ENCODE measurements at regions not wholly inside any gene's neighbourhood (a gene's known extent, or its start where the extent isn't known, plus 50 kb on each side); places are given as distances from the start of the nearest gene placed in this dataset.

- Mint-ChIP-seq H3K4me3 (no peak overlapping the region), H3K27me3 (peaks cover 3% of the 10 kb centered on the region), H3K4me1 (ENCODE audit: low read depth) (peaks cover under 1% of the 10 kb centered on the region), H3K27ac (no peak overlapping the region), H3K36me3 (no peaks in the 10 kb centered on the region), H3K9me3 (ENCODE audit: low read depth) (no peaks in the 10 kb centered on the region)
Observed at GRCh38 chr16:55242667-55243066, 81.3 kb upstream of the IRX6 start.

DNA sequence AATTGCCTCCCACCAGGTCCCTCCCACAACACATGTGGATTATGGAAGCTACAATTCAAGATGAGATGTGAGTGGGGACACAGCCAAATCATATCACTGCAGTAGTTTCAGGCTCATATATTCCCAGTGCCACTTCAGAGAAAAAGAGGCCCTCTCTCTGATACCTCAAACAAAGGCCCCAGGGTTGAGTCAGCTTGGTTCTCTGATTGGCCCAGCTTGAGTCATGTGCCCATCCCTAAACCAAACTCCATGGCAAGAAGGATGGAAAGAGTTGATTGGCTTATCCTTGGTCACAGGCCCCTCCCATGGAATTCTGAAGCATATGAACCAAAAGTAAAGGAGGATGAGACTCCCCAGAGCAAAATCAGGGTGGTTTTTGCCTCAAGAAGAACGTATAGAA, 75.9 kb upstream of the IRX6 start:
- peaks cover 6% of the 10 kb centered on the region for H3K4me1 Mint-ChIP-seq (ENCODE audit: low read depth)
- no peaks in the 10 kb centered on the region for H3K9me3 Mint-ChIP-seq (ENCODE audit: low read depth)
- H3K4me3 Mint-ChIP-seq, result no peak overlapping the region
- no peaks in the 10 kb centered on the region for H3K36me3 Mint-ChIP-seq
- H3K27ac Mint-ChIP-seq, result no peak overlapping the region
- peaks cover 8% of the 10 kb centered on the region for H3K27me3 Mint-ChIP-seq

GRCh38 chr16:55248494-55248893, 75.5 kb upstream of the IRX6 start:
- Mint-ChIP-seq H3K27me3 (peaks cover 8% of the 10 kb centered on the region), H3K27ac (no peak overlapping the region), H3K36me3 (no peaks in the 10 kb centered on the region)

GRCh38 chr16:55249361-55249760, 74.6 kb upstream of the IRX6 start:
- Mint-ChIP-seq H3K36me3 (no peaks in the 10 kb centered on the region), H3K27me3 (peaks cover 8% of the 10 kb centered on the region), H3K4me3 (no peak overlapping the region), H3K4me1 (ENCODE audit: low read depth) (peaks cover 6% of the 10 kb centered on the region), H3K9me3 (ENCODE audit: low read depth) (peaks cover 7% of the 10 kb centered on the region), H3K27ac (no peak overlapping the region)

More at GRCh38 chr16:55248494-55248893, 75.5 kb upstream of the IRX6 start:
- H3K9me3 Mint-ChIP-seq (ENCODE audit: low read depth), result peaks cover under 1% of the 10 kb centered on the region
- no peak overlapping the region for H3K4me3 Mint-ChIP-seq
- H3K4me1 Mint-ChIP-seq (ENCODE audit: low read depth), result peaks cover 6% of the 10 kb centered on the region

GRCh38 chr16:55249936-55250335, 74.1 kb upstream of the IRX6 start:
- no peak overlapping the region for H3K27ac Mint-ChIP-seq
- H3K36me3 Mint-ChIP-seq, result no peaks in the 10 kb centered on the region
- peaks cover 8% of the 10 kb centered on the region for H3K27me3 Mint-ChIP-seq
- peaks cover 11% of the 10 kb centered on the region for H3K9me3 Mint-ChIP-seq (ENCODE audit: low read depth)
- peaks cover 6% of the 10 kb centered on the region for H3K4me1 Mint-ChIP-seq (ENCODE audit: low read depth)
- no peak overlapping the region for H3K4me3 Mint-ChIP-seq

GRCh38 chr16:55250701-55251100, 73.3 kb upstream of the IRX6 start:
- Mint-ChIP-seq H3K4me3 (no peak overlapping the region), H3K27ac (no peak overlapping the region), H3K36me3 (no peaks in the 10 kb centered on the region), H3K4me1 (ENCODE audit: low read depth) (peaks cover 6% of the 10 kb centered on the region), H3K9me3 (ENCODE audit: low read depth) (peaks cover 11% of the 10 kb centered on the region), H3K27me3 (peaks cover 8% of the 10 kb centered on the region)

DNA sequence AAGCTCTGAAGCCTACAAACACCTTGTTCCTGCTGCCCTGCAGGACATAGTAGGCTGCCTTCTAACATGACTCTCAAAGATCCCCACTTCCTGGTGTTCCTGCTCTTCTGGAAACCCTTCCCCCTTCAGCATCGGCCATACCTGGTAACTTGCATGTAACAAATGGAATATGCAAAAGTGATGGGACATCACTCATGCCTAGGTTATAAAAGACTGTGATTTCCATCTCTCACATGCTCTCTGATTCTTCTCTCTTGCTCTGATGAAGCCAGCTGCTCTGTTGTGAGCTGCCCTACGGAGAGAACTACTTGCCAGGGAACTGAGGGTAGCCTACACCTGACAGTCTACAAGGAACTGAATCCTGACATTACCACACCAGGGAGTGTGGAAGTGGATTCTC, 72.9 kb upstream of the IRX6 start:
- peaks cover 8% of the 10 kb centered on the region for H3K27me3 Mint-ChIP-seq
- peaks cover 11% of the 10 kb centered on the region for H3K9me3 Mint-ChIP-seq (ENCODE audit: low read depth)
- peaks cover 6% of the 10 kb centered on the region for H3K4me1 Mint-ChIP-seq (ENCODE audit: low read depth)
- no peak overlapping the region for H3K27ac Mint-ChIP-seq
- H3K4me3 Mint-ChIP-seq, result no peak overlapping the region
- no peaks in the 10 kb centered on the region for H3K36me3 Mint-ChIP-seq

DNA sequence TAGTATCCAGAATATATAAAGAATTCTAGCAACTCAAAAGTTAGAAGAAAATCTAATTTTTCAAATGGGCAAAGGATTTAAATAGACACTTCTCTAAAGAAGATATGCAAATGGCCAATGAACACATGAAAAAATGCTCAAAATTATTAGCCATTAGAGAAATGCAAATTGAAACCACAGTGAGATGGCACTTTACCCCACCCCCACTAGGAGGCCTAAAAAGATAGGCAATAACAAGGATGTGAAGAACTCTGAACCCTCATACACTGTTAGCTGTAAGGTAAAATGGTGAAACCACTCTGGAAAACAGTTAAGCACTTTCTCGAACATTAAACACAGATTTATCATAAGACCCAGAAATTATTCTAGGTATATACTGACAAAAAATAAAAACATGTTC, 71.4 kb upstream of the IRX6 start:
- Mint-ChIP-seq H3K27ac (no peak overlapping the region), H3K4me1 (ENCODE audit: low read depth) (peaks cover 6% of the 10 kb centered on the region), H3K9me3 (ENCODE audit: low read depth) (peaks cover 11% of the 10 kb centered on the region), H3K36me3 (no peaks in the 10 kb centered on the region), H3K27me3 (peaks cover 16% of the 10 kb centered on the region), H3K4me3 (no peak overlapping the region)

GRCh38 chr16:55253987-55254386, 70.0 kb upstream of the IRX6 start:
- Mint-ChIP-seq H3K27me3 (peaks cover 16% of the 10 kb centered on the region), H3K36me3 (no peaks in the 10 kb centered on the region), H3K27ac (no peak overlapping the region), H3K4me3 (no peak overlapping the region), H3K9me3 (ENCODE audit: low read depth) (peaks cover 11% of the 10 kb centered on the region), H3K4me1 (ENCODE audit: low read depth) (no peaks in the 10 kb centered on the region)

DNA sequence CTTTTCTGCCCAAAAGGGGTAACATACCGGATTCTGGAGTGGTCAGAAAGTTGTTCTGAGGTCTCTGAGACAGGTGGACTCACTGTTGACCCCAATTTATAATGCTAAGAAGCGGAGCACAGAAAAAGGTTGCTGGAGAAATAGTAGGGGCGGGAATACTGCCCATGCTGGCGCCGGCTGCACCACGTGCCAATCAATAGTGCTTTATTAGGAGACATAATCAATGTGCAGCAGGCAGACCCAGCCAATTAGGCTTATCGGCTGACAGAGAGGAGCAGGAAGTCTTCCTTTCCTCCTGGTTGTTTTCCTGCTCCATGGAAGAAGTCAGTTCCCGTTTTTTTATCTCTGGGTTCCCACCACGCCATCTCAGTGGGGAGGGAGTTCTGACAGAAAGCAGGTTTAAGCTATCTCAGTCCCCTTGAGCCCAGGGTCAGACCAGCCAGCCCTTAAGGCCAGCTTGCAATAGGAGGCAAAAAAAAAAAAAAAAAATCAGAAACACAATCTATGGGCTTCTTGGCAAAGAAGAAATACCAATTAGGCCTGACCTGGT, 68.2 kb upstream of the IRX6 start:
- Mint-ChIP-seq H3K27me3 (peaks cover 14% of the 10 kb centered on the region), H3K27ac (no peak overlapping the region), H3K4me3 (no peak overlapping the region), H3K9me3 (ENCODE audit: low read depth) (peaks cover 11% of the 10 kb centered on the region), H3K36me3 (no peaks in the 10 kb centered on the region), H3K4me1 (ENCODE audit: low read depth) (no peaks in the 10 kb centered on the region)

DNA sequence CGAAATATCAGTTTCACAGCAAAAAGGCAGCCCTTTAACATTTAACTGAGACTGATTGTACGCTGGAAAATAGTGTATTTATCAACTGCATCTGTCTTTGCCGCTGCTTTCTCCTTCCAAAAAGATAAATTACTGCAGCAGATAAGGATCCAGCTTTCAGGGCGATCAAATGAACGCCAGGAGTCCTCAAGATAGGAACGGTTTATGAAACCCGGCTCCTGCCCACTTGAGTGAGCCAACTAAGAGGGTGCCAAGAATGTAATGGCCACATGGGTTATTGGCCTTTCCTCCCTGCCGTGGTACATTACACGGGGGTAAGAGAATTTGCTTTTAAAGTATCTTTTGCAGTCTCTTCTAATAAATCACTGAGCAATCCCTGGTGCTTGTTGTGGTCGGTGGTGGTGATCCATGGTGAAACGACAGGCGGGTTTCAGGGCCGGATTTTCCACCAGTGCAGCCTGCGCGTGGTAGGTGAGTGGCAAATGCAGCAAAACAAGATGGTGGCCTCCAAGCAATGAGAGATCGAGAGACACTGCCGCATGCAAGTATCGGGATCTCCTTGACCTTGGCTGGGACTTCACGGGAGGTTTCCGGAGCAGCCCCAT, 67.5 kb upstream of the IRX6 start:
- Mint-ChIP-seq H3K27me3 (peaks cover 10% of the 10 kb centered on the region), H3K4me1 (ENCODE audit: low read depth) (no peaks in the 10 kb centered on the region), H3K36me3 (no peaks in the 10 kb centered on the region), H3K4me3 (no peak overlapping the region), H3K9me3 (ENCODE audit: low read depth) (peaks cover 11% of the 10 kb centered on the region), H3K27ac (no peak overlapping the region)

DNA sequence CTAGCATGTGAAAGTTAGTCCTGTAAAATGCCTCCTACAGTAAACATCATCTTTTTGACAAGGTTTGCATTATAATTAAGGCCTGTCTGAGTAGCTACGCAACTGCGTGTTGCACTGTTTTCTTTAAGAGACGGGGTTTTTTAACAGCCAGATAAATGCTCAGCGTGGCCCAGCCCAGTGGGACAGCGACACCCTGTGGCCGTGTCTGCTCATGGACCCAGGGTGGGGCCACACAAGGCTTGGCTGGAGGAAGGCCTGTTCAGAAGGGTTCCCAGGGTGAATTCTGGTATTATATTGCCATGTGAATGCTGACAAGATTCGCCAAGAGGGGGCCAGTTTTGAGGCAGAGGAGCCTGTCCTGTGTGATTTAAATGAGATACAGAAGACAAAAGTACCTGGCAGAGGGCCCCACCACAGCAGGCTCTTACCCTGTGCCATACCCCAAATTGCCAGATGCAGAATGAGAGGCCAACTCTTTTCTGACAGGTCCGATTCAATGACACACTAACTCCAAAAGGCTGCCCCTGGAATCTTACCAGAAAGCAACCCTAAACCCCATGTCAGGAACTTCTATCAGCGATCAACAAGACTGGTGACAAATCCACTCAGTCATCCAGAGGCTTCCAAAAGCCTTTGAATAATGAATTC, 65.9 kb upstream of the IRX6 start:
- Mint-ChIP-seq H3K27ac (no peak overlapping the region), H3K36me3 (no peaks in the 10 kb centered on the region), H3K4me3 (no peak overlapping the region), H3K4me1 (ENCODE audit: low read depth) (no peaks in the 10 kb centered on the region), H3K9me3 (ENCODE audit: low read depth) (peaks cover 11% of the 10 kb centered on the region), H3K27me3 (peaks cover 8% of the 10 kb centered on the region)

DNA sequence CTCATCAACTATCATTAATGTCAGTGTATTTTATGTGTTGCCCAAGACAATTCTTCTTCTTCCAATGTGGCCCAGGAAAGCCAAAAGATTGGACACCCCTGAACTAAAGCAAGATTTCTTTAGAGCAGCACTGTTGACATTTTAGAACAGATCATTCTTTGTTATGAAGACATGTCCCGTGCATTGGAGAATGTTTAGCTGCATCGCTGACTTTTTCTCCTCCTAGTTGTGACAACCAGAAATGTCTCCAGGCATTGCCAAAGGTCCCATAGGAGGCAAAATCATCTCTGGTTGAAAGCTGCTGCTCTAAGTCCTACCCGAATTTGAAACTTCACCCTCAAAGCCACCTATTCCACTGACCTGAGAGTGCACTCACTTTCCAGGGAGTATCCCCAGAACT, 62.7 kb upstream of the IRX6 start:
- Mint-ChIP-seq H3K4me3 (no peak overlapping the region), H3K4me1 (ENCODE audit: low read depth) (no peaks in the 10 kb centered on the region), H3K36me3 (no peaks in the 10 kb centered on the region), H3K27ac (no peak overlapping the region), H3K9me3 (ENCODE audit: low read depth) (no peaks in the 10 kb centered on the region), H3K27me3 (peaks cover 6% of the 10 kb centered on the region)

DNA sequence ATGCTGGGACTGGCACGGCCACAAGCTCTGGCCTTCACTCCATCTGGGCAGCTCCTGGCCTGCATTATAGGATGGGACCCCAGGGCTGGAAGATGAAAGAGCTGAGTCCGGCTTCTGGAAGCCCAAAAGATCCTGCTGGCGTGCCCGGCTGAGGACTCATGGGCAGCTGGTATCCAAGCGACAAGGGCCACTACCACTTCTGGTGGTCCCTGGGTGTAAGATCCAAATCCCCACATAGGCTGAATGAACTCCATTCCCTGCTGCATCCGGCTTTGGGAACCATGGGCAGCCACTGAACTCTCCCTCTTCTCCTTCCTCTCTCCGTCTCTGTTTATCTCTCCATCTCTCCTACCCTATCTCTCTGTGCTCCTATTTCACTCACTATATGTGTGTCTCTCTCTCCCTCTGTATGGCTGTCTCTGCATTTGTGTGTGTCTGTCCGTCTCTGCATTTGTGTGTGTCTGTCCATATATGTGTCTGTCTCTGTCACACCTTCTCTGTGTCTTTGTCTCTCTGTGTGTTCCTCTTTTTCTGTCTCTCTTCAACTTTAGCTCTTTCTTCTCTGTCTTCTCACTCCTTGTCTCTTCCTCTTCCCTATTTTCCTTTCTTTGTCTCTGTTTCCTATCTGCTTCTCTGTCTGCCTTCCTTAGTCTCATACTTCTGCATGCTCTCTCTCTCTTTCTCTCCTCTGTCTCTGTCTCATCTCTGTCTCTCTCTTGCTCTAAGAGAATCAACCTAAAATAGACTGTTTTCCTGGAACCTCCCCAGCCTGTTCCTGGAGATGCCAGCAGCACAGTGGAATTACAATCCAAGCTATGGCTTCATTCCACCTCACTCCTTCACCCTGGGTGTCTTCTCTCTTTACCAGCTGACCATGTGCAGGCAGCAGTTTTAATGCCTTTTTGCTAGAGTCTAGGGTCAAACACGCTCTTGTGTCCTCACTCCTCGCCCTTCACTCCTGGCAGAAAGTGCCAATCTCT, 60.4 kb upstream of the IRX6 start:
- Mint-ChIP-seq H3K36me3 (no peaks in the 10 kb centered on the region), H3K27ac (no peak overlapping the region), H3K27me3 (no peaks in the 10 kb centered on the region), H3K9me3 (ENCODE audit: low read depth) (no peaks in the 10 kb centered on the region), H3K4me3 (no peak overlapping the region), H3K4me1 (ENCODE audit: low read depth) (no peaks in the 10 kb centered on the region)

DNA sequence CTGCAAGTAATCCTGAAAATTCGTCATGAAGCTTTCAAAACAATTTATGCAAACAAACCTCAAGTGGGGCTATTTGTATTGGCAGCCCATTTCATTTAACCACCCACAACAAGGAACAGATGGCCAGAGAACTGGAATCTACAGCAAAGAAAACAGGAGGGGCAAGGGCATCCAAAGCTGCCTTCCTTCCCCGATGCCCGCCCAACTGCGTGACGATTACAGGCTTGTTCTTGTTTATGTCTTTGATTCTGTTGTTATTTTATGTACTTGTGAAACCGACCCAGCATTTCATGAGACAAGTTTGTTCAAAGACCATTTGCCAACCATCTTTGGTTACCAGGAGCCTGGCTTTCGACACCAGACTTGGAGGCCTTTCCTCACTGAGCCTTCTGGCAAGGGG, 59.1 kb upstream of the IRX6 start:
- Mint-ChIP-seq H3K4me3 (no peak overlapping the region), H3K27ac (no peak overlapping the region)

More for the DNA sequence above, 59.1 kb upstream of the IRX6 start:
- Mint-ChIP-seq H3K36me3 (no peaks in the 10 kb centered on the region), H3K9me3 (ENCODE audit: low read depth) (no peaks in the 10 kb centered on the region), H3K27me3 (no peaks in the 10 kb centered on the region), H3K4me1 (ENCODE audit: low read depth) (no peaks in the 10 kb centered on the region)
